Upper lobe of left lung (tissue), 4 donors: ENCODE measurements at regions not wholly inside any gene's neighbourhood (a gene's known extent, or its start where the extent isn't known, plus 50 kb on each side); places are given as distances from the start of the nearest gene placed in this dataset.

Experiments used
- POLR2AphosphoS5 ChIP-seq, 2 donors: sonication (generic); formaldehyde crosslinking; IDR thresholded peaks; one replicate each; pipeline ENCODE4 v1.5.1; 2017; ENCODE audit warnings: antibody characterized with exemption in 2 of 2
- TF ChIP-seq, protein P1 (sequence below), 6 experiments: fragments of 450-650 bp in 4 of 6; fragments of 200-600 bp in 2 of 6; sonication (generic) in 2 of 6; IDR thresholded peaks; one replicate each; pipeline ENCODE4 v1.5.1; 2016 to 2019; ENCODE audit warnings: antibody characterized with exemption in 6 of 6

DNA sequence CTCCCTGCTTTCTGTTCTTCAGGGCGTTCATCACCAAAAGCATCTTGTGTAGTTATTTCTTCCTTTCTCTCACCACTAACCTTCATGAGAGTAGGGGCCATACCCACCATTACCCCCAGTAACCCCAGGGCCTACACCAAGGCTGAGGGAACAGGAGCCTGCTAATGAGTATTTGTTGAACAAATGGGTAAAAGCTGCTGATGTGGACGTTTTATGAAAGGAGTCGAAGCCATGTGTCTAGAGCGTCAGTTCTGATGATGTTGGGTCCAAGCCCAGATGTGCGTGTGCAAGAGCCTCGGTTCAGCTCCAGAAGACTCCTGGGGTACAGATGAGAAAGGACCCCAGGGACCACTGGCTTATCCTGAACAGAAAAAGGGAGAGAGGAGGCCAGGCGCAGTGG, 77.1 kb upstream of the TBC1D3K start:
- TF ChIP-seq POLR2AphosphoS5 (IDR thresholded peaks at IDR 0.05) = no peak
- TF ChIP-seq, protein P1, sequence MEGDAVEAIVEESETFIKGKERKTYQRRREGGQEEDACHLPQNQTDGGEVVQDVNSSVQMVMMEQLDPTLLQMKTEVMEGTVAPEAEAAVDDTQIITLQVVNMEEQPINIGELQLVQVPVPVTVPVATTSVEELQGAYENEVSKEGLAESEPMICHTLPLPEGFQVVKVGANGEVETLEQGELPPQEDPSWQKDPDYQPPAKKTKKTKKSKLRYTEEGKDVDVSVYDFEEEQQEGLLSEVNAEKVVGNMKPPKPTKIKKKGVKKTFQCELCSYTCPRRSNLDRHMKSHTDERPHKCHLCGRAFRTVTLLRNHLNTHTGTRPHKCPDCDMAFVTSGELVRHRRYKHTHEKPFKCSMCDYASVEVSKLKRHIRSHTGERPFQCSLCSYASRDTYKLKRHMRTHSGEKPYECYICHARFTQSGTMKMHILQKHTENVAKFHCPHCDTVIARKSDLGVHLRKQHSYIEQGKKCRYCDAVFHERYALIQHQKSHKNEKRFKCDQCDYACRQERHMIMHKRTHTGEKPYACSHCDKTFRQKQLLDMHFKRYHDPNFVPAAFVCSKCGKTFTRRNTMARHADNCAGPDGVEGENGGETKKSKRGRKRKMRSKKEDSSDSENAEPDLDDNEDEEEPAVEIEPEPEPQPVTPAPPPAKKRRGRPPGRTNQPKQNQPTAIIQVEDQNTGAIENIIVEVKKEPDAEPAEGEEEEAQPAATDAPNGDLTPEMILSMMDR (IDR thresholded peaks at IDR 0.05) = no peak
